Colon (tissue), 2 donors: ENCODE measurements at regions not wholly inside any gene's neighbourhood (a gene's known extent, or its start where the extent isn't known, plus 50 kb on each side); places are given as distances from the start of the nearest gene placed in this dataset.

Experiments
- FAIRE-seq: peaks from 2 replicates; lab custom pipeline; 2012; peaks lifted over from hg19 to GRCh38; lab: Jason Lieb, UNC
- donor health status: control.
- donor health status: control.

DNA sequence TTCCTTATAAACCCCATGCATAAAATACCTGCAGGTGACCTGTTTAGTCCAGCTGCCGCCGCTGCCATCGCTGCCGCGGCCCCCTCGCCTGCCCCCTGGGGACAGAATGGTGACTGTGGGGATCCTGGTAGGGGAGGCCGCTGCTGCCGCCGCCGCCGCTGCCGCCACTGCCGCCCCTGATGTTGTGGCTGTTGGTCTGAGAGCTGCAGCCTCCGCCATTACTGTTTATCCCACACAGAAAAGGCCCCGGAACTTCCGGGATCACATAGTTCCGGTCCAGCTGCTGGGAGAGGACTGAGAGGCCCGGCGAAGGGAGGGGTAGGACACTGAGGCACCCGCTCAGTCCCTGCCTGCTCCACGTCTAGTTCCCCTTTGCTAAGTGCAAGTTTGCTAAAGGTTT is 244.9 kb downstream of the C12orf50 start:
- FAIRE-seq: no peak

DNA sequence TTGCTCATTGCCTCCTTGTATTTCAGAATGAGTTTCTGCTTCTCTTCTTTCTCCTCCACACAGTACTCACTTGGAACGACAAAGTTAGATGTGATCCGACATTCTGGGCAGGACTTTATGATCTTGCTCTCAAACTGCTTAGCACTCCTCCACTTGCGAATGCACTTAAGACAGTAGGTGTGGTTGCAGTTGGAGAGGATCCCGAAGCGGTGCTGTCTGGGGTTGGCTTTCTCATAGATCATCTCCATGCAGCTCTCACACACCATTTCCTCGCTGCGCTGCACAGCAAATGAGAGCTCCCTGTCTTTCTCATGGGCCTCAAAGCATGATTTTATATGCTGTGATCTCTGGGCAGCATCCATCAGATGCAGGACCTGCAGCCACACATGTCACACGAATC is 245.7 kb downstream of the C12orf50 start:
- no peak for FAIRE-seq

DNA sequence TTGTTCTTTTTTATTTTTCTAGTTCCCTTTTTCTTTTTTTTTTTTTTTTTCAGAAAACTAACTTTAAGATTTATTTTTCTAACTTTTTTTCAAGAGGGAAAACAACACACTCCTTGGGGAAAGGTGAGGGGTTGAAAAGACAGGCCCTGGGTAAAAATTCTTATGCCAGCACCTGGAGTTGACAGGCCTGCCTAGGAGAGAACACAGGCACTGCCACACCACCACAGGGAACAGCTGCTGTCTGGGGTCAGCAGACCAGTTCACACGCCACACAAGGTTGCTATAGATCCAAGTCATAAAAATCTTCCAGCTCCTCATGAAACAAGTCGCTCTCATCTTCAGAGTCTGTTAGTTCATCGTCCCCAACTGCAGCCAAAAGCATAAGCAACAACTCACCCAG is 246.4 kb downstream of the C12orf50 start:
- no peak for FAIRE-seq

DNA sequence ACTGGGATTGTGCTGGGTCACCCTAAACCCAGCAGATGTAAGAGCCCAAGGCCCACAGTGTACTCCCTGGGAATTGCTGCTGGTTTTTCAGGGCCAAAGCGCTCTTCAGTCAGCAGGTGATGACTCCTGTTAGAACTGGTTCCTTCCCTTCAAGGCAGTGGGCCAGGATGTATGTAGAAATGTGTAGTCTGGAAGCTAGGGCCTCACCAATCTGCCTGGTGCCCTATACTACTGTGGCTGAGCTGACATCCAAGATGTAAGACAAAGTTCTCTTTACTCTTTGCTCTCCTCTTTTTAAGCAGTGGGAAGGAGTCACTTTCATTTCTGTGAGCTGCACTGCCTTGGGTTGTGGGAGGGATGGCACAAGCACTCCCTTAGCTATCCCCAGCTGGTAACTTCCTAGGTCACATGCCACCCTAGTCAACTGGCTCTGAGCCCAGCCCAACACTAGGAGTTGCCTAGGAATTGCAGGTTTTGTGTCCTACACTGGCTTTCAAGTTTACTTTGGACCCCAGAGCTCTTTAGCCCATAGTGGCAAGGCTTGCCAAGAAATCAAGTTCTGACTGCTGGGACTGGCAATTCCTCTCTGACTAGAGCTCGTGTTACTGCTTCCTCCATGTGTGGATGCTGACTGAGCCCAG is 249.2 kb downstream of the C12orf50 start:
- FAIRE-seq: no peak

DNA sequence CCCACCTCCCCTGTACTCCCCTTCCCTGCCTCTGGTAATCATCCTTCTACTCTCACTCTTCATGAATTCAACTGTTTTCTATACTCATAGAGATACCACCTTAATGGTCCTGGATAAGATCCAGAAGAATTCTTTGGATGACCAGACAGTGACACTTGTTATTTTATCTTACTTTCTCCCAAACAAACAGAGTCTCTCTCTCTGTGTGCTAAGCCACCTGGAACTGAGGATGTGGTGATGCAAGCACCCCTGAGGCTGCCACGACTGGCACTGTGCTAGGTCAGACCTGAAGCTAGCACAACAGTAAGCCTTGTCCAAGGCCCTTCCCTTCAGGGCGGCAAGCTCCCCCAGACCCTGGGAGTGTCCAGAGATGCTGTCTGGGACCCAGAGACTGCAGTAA is 250.2 kb downstream of the C12orf50 start:
- no peak for FAIRE-seq

DNA sequence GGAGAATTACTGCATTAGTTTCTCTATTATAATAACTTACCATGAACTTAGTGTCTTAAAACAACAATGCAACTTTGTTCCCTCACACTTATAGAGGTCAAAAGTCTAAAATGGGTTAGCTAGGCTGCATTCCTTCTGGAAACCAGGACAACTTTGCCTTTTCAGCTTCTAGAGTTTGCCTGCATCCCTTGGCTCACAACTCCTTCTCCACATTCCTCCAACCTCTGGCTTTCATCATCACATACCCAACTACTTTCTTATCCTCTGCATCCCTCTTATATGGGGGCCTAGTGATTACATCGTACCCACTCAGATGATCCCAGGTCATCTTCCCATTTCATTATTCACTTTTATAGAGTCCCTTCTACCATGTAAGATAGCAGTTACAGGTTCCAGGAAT is 251.1 kb downstream of the C12orf50 start:
- FAIRE-seq: no peak

DNA sequence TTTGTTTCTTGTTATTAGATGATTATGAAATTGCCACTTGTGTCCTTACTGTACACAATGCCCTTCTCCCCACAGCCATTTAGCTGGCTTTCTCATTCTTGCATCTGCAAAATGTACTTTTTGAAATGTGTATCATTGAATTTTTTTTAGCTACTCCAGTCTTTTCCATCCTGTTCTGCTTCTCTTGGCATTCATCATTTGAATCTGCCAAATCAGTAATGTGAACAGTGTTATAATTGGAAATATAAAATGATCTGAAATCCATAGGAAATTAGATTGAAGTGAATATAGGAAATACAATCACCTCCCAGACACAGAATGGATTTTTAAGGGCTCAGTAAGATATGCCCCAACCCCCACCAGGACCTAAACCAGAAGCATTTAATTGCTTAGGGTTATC is 253.4 kb downstream of the C12orf50 start:
- FAIRE-seq: no peak

DNA sequence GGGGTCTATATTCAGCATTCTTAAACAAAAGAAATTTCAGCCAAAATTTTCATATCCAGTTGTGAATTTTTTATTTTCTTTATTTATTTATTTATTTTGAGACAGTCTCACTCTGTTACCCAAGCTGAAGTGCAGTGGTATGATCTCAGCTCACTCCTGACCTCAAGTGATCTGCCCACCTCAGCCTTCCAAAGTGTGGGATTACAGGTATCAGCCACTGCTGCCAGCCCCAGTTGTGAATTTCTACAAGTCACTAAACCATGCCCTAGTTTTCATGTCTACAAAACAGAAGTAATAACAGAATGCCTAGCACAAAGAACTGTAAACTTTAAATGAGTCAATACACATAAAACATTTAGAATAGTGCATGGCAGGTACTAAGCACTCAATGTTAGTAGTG is 254.2 kb downstream of the C12orf50 start:
- no peak for FAIRE-seq

DNA sequence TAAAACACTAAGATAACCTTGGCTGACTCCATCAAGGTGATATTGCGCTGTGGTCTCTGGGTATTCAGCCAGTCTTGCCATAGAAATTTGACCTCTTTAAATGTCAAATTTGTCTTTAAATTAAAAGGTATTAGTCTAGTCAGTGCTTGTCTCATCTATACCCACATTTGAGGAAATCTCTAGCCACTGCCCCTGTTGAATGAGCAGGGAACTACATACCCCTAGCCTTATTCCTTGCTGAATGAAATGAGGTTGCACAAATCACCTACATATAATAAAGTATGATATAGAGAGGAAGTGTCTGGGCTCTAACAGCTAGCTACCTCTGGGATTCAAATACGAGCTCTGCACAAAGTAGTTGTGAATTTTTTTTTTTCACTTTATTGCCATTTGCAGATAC is 256.8 kb downstream of the C12orf50 start:
- no peak for FAIRE-seq

DNA sequence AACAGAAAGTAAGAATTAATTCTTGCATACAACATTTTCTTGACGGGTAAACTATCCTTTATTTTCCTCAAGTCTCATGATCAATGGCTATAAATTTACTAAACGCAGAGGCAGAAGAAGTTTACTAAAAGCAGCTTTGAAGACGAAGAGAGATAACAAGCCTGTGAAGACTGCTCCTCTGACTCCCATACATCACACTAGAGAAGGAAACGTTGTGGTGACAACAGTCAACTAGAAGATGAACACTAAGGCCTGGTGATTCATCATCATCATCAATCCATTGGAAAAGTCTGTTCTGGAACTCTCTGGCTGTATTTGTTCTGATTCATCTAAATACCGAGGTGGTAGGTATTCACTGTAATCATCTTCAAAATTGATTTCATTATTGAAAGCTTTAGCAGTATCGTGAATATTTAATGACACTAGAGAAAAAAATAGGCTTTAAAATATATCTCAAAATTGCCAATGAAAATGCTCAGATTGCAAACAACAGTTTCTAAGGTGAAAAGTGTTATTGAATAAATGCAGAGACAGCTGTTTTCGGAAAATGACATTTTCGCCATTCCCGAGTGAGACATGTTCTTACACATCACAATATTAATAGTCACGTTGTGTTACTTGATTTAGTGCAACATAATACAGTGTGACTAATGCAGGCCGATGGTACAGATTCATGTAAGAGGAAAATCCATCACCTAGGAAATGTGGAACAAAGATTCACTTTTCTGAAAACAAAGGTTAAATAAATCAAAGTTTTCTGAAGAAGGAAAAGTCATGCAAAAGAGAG is 260.5 kb downstream of the C12orf50 start:
- FAIRE-seq: no peak

DNA sequence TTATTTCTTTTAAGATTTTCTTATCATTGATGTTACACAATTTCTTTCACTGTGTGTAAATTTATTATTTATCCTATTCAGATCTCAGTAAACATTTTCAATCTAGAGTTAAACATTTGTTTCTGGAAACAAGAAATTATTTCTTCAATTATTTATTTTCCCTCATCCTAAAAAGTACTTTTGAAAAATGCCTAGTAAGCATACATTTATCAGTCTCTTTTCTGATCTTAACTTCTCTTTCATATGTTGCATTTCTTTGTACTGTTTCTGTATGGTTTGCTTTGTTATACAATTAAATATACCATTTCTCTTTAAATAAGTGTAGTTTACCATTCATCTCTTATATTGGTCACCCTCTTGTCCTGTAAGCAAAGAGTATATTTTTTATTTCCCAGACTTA is 263.2 kb downstream of the C12orf50 start:
- no peak for FAIRE-seq

DNA sequence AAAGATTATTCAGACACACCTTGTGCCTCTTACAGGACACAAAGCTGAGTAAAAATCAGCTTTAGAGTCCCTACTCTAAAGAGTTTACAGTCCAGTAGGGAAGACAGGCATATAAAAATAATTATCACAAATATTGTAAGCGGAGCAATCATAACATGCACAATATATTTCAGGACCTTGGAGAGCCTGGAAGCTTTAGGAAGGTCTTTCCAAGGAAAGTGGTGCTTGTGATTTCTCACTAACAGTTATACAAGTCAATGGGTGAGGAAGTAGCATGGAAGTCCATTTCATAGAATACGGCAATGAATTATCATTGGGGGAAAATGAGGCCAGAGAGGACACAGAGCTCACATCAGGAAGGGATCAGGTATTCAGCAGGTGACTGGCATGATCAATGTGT is 268.3 kb downstream of the C12orf50 start:
- FAIRE-seq: no peak

DNA sequence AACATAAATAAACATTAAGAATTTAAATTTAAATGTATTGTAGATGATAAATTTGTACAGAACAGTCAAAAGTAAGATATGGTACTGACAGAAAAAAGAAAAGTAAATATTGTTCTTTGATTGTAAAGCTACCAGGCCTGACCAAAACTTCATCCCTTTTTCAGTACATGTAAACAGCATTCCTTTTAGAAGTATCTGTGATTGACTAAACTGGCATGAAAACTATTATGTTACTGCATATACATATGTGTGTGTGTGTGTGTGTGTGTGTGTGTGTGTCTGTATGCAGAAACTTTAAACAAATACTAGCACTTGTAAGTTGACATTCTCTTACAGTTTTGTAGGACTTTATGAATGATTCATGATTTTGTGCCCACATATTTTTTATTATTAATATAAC is 270.9 kb downstream of the C12orf50 start:
- no peak for FAIRE-seq

DNA sequence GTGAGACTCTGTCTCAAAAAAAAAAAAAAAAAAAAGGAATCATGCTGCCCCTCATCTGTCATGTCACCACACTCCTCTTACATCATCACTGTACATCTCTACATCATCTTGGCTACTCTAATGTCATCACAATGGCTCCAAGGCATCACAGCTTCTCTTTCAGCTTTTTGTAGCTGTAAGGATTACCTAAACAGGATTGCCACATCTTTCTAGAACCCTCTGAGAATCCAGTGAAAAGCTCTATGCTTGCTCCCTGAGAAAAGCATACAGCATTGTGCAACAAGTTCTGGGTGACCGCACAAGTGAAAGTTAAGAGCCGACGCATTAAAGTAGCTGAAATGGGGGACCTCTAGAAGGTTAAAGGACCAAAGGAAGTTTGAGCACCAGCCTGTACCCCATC is 272.5 kb downstream of the C12orf50 start:
- no peak for FAIRE-seq

DNA sequence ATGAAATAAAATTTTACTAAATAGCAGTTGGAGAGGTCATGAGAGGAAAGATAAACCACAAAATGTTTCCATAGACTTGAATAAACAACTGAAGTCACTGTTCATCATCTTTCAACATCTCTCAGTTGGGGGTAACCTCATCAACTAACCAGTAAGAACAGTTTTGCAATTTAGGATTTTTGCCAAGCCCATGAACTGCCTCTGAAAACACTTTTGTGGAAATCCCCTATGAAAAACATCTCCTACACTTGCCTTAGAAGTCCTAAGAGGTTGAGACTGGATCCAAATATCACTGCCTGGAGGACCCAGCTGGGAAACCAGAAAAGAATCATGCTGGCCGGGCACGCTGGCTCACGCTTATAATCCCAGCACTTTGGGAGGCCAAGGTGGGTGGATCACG is 273.1 kb downstream of the C12orf50 start:
- FAIRE-seq: no peak

DNA sequence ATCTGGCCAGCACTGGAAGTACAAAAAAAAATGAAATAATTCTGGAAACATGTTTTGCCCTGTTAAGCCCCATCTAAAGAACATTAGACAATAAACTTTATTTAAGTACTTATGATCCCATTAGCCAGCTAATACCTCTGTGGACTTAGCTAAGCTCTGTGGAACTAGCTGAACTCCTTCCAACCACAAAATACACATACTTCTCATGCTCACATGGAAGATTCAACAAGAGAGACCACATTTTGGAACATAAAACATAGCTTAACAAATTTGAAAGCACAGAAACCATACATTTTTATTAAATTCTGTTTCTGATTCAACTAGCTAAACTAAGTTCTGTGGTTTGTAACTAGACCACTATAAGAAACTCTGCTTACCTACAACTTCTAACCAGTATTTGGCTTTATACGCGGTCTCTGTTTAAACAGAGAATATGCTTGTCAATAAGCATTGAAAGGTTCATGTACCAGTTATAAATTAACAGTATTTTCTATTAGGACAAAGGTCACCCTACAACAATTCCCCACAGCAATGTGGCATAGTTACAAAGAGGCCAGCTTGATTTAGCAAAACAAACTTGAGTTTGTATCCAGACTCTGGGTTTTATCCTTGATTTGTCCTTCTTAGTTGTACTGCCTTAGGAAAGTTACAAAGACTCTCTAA is 300.1 kb downstream of the C12orf50 start:
- FAIRE-seq: no peak

DNA sequence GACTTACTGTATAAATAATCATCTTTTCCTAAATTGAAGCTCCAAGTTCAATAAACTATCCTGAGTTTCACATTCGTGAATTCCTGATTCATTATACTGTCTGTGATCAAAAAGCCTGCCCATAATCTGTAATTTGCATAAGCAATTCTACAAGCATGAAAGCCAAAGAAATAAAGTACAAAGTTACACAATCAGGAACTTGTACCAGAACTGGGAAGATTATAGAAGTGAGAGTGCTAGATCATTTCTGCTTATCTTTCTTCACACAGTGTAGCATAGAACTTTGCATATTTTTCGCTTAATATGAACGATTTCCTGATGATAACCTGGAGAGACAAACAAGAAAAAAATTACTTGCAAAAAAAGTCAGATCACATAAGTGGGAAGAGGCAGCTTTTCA is 308.2 kb downstream of the C12orf50 start:
- FAIRE-seq: no peak

DNA sequence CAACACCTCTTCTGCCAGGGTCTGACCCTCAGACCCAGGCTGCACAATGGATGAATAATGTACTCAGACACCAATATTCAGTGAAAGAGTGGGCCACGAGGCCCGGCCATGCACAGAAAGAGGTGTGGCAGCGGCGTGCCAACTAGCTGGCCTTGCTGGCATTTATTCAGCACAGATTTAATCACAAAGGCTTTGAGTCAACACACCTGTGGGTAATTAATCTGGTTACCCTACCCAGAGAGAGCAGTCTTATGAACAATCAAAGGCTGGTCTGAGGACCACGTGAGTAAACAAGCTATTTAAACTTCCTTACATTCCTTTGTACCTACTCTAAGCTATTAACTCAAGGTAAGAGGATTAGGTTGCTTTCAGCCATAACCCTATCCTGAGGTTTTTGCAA is 324.8 kb downstream of the C12orf50 start:
- no peak for FAIRE-seq

DNA sequence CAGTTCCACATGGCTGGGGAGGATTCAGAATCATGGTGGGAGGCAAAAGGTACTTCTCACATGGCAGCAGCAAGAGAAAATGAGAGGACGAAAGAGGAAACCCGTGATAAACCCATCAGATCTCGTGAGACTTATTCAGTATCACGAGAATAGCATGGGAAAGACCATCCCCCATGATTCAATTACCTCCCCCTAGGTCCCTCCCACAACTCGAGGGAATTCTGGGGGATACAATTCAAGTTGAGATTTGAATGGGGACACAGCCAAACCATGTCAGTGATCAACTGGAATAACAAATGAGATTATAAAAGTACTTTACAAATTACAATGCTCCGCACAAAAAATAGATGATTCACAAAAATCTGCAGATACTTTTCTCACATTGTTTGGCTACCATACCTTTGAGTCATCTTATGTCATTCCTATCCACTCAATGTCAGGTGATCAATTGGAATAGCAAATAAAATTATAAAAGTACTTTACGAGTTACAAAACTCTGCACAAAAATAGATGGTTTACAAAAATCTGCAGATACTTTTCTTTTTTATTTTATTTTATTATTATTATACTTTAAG is 338.9 kb downstream of the C12orf50 start:
- no peak for FAIRE-seq

DNA sequence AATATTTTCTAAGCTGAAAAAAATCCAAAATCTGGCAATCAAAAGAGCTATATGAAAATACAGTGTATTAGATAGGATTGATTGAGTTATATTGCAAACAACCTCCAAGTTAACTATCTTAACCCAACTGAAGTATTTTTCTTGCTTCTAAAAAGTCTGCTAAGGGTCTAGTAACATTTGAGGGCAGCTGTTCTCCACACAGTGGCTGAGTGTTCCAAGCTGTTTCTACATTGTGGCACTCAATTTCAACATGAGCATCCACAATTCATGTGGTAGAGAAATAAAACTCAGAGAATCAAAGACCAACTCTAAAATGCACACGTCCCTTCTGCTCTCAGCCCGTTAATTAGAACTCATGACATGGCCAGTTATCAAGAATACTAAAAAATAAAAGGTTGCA is 340.0 kb downstream of the C12orf50 start:
- FAIRE-seq: no peak

DNA sequence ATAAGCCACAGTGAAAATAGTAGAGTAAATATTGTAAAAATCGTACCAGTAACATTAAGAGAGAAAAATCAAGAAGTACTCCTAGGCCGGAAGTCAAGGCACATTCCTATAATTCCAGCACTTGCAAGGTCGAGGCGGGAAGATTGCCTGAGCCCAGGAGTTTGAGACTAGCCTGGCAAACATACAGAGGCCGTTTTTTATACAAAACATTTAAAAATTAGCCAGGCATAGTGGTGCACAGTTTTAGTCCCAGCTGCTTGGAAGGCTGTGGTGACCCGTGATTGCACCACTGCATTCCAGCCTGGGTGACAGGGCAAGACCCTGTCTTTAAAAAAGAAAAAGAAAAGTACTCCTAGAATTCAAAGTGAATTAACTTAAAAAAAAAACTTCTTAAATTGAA is 341.8 kb downstream of the C12orf50 start:
- FAIRE-seq: no peak

DNA sequence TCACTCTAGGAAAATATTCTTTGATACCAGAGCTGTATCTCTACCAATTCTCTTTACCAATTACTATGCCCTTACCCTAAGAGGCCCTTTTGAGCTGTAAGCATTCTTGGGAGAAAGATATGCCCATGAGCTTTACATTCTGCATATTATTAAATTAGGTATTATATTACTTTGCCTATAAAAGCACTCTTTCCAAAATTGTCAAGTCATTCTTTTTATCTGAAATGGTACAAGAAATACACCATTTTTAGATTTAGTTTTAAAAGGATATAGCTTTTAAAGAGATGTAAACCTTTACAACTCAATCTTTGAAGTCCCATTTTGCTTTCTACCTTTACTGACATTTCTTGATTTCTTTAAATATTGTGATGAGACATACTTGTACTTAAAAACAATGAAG is 343.5 kb downstream of the C12orf50 start:
- no peak for FAIRE-seq

DNA sequence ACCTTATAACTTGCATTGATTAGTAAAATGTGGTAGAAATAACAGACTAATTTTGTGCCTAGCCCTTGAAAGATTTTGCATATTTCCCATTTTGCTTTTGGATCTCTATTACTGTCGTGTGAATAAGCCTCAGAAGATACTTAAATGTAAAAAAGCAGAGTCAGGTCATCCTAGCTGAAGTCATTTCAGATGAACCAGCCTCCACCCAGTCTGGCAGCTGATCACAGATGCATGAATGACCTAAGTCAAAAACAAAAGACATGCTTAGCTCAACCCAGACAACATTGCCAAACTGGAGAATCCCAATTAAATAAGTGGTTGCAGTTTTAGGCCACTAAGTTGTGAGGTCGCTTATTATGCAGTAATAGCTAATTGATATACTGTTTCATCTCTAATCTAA is 349.9 kb downstream of the C12orf50 start:
- FAIRE-seq: no peak
